ENCODE measurements at regions not wholly inside any gene's neighbourhood (a gene's known extent, or its start where the extent isn't known, plus 50 kb on each side); places are given as distances from the start of the nearest gene placed in this dataset.
"Not testable (repeated sequence)": the region's sequence is repeated elsewhere in the genome, so short reads cannot be mapped to it uniquely, and the experiment has no call there.

DNA sequence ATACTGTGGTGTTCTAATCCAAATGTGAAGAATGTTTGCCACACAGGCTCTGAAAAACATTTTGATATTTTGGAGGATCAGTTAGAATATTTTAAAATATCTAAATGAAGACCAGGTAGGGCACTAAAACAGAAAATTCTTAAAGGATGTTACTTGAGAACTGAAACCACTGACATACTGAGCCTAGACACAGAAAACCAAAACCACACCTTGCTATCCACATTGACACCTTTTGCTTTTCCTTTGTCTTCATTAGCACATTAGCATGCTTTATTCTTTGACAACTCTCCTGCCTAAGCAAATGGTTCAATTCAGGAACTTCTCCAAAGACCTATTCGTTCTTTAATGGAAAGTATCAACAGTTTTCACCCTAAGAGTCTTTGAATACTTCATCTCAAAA is 835.9 kb upstream of the GRM7 start:
- no peak overlapping the region for H3K27ac ChIP-seq (ENCODE audit: low read depth, low read length)
- H3K4me3 ChIP-seq (ENCODE audit: insufficient read depth, low read length, poor library complexity, severe bottlenecking) = no peak overlapping the region
- no peaks in the 10 kb centered on the region for H3K27me3 ChIP-seq (ENCODE audit: low read length)
- H3K36me3 ChIP-seq (ENCODE audit: low read length) = no peaks in the 10 kb centered on the region
- no peaks in the 10 kb centered on the region for H3K9me3 ChIP-seq (ENCODE audit: insufficient read depth, low read length)
- no peaks in the 10 kb centered on the region for H4K20me1 ChIP-seq (ENCODE audit: low read depth, low read length)
- no peak for TF ChIP-seq EZH2phosphoT487 (conservative IDR thresholded peaks at IDR 0.05; ENCODE audit: low read length)
- TF ChIP-seq, protein P1, sequence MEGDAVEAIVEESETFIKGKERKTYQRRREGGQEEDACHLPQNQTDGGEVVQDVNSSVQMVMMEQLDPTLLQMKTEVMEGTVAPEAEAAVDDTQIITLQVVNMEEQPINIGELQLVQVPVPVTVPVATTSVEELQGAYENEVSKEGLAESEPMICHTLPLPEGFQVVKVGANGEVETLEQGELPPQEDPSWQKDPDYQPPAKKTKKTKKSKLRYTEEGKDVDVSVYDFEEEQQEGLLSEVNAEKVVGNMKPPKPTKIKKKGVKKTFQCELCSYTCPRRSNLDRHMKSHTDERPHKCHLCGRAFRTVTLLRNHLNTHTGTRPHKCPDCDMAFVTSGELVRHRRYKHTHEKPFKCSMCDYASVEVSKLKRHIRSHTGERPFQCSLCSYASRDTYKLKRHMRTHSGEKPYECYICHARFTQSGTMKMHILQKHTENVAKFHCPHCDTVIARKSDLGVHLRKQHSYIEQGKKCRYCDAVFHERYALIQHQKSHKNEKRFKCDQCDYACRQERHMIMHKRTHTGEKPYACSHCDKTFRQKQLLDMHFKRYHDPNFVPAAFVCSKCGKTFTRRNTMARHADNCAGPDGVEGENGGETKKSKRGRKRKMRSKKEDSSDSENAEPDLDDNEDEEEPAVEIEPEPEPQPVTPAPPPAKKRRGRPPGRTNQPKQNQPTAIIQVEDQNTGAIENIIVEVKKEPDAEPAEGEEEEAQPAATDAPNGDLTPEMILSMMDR (IDR thresholded peaks at IDR 0.05; ENCODE audit: insufficient read depth, low read length, poor library complexity, severe bottlenecking) = no peak
- no peak overlapping the region for H3K4me2 ChIP-seq (ENCODE audit: low read depth, low read length, poor library complexity, severe bottlenecking)
- H2AFZ ChIP-seq (ENCODE audit: low read depth, low read length, severe bottlenecking) = no peak overlapping the region
- no peak overlapping the region for H3K9ac ChIP-seq (ENCODE audit: low read length)
- H3F3A ChIP-seq (ENCODE audit: insufficient read depth) = no peaks in the 10 kb centered on the region
- no peaks in the 10 kb centered on the region for H3K79me2 ChIP-seq (ENCODE audit: insufficient read depth, low read length)
- H3K9me2 ChIP-seq (replicated peaks; ENCODE audit: insufficient read depth, low read length) = no peaks in the 10 kb centered on the region

DNA sequence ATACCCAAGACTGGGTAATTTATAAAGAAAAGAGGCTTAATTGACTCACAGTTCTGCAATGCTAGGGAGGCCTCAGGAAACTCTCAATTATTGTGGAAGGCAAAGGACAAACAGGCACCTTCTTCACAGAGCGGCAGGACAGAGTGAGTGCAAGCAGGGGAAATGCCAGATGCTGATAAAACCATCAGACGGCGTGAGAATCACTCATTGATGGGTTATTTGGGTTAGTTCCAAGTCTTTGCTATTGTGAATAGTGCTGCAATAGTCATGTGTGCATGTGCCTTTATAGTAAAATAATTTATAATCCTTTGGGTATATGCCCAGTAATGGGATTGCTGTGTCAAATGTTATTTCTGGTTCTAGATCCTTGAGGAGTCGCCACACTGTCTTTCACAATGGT is 830.3 kb upstream of the GRM7 start:
- not testable (repeated sequence) for H3K79me2 ChIP-seq (ENCODE audit: insufficient read depth, low read length); H4K20me1 ChIP-seq (ENCODE audit: low read depth, low read length); H3K4me2 ChIP-seq (ENCODE audit: low read depth, low read length, poor library complexity, severe bottlenecking); H3K9me2 ChIP-seq (replicated peaks; ENCODE audit: insufficient read depth, low read length); H3K9ac ChIP-seq (ENCODE audit: low read length); H3K9me3 ChIP-seq (ENCODE audit: insufficient read depth, low read length); H3F3A ChIP-seq (ENCODE audit: insufficient read depth); H2AFZ ChIP-seq (ENCODE audit: low read depth, low read length, severe bottlenecking); H3K36me3 ChIP-seq (ENCODE audit: low read length); H3K4me3 ChIP-seq (ENCODE audit: insufficient read depth, low read length, poor library complexity, severe bottlenecking); H3K27me3 ChIP-seq (ENCODE audit: low read length); H3K27ac ChIP-seq (ENCODE audit: low read depth, low read length)

DNA sequence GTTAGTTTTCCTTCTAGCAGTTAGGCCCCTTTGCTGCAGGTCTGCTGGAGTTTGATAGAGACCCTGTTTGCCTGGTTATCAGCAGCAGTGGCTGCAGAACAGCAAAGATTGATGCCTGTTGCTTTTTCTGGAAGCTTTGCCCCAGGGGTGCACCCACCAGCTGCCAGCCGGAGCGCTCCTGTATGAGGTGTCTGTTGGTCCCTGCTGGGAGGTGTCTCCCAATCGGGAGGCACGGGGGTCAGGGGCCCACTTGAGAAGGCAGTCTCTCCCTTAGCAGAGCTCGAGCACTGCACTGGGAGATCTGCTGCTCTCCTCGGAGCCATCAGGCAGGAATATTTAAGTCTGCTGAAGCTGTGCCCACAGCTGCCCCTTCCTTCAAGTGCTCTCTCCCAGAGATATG is 825.3 kb upstream of the GRM7 start:
- TF ChIP-seq EZH2phosphoT487 (conservative IDR thresholded peaks at IDR 0.05; ENCODE audit: low read length) = no peak
- TF ChIP-seq, protein P1 (IDR thresholded peaks at IDR 0.05; ENCODE audit: insufficient read depth, low read length, poor library complexity, severe bottlenecking) = no peak
- no peaks in the 10 kb centered on the region for H3K9me3 ChIP-seq (ENCODE audit: insufficient read depth, low read length)

DNA sequence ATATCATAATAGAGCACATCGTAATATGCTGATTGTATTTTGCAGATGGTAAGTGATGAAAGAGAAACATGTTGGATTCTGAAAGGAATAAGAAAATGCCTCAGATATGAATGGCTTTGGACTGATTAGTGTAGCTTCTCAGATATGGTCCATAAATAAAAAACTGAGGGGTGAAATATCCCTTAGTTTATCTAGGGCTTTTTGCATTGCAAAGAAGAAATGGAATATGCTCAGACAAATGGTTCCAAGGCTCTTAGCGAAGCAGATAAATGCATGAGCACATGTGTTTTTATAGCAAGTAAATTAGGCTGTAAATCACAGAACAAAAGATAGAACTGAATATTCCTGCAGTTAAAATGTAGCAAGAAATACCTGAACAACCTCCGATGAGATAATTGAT is 820.9 kb upstream of the GRM7 start:
- H3K9me2 ChIP-seq (replicated peaks; ENCODE audit: insufficient read depth, low read length) = no peaks in the 10 kb centered on the region
- H3K9ac ChIP-seq (ENCODE audit: low read length) = no peak overlapping the region
- no peaks in the 10 kb centered on the region for H3K27me3 ChIP-seq (ENCODE audit: low read length)

More for the DNA sequence above, 825.3 kb upstream of the GRM7 start:
- Histone ChIP-seq H3K36me3 (ENCODE audit: low read length) (no peaks in the 10 kb centered on the region), H3K27ac (ENCODE audit: low read depth, low read length) (no peak overlapping the region), H2AFZ (ENCODE audit: low read depth, low read length, severe bottlenecking) (no peak overlapping the region), H3K4me2 (ENCODE audit: low read depth, low read length, poor library complexity, severe bottlenecking) (no peak overlapping the region), H4K20me1 (ENCODE audit: low read depth, low read length) (no peaks in the 10 kb centered on the region), H3K27me3 (ENCODE audit: low read length) (no peaks in the 10 kb centered on the region), H3K9ac (ENCODE audit: low read length) (no peak overlapping the region), H3K9me2 (replicated peaks; ENCODE audit: insufficient read depth, low read length) (no peaks in the 10 kb centered on the region), H3K79me2 (ENCODE audit: insufficient read depth, low read length) (no peaks in the 10 kb centered on the region), H3K4me3 (ENCODE audit: insufficient read depth, low read length, poor library complexity, severe bottlenecking) (no peak overlapping the region), H3F3A (ENCODE audit: insufficient read depth) (no peaks in the 10 kb centered on the region)

More for the DNA sequence above, 820.9 kb upstream of the GRM7 start:
- Histone ChIP-seq H4K20me1 (ENCODE audit: low read depth, low read length) (no peaks in the 10 kb centered on the region), H3K36me3 (ENCODE audit: low read length) (no peaks in the 10 kb centered on the region), H2AFZ (ENCODE audit: low read depth, low read length, severe bottlenecking) (no peak overlapping the region), H3F3A (ENCODE audit: insufficient read depth) (no peaks in the 10 kb centered on the region), H3K4me2 (ENCODE audit: low read depth, low read length, poor library complexity, severe bottlenecking) (no peak overlapping the region), H3K9me3 (ENCODE audit: insufficient read depth, low read length) (no peaks in the 10 kb centered on the region), H3K4me3 (ENCODE audit: insufficient read depth, low read length, poor library complexity, severe bottlenecking) (no peak overlapping the region), H3K27ac (ENCODE audit: low read depth, low read length) (no peak overlapping the region), H3K79me2 (ENCODE audit: insufficient read depth, low read length) (no peaks in the 10 kb centered on the region)
- TF ChIP-seq, protein P1 (IDR thresholded peaks at IDR 0.05; ENCODE audit: insufficient read depth, low read length, poor library complexity, severe bottlenecking) = no peak
- TF ChIP-seq EZH2phosphoT487 (conservative IDR thresholded peaks at IDR 0.05; ENCODE audit: low read length) = no peak
